Neural progenitor cell (in vitro differentiated cells): ENCODE measurements at regions not wholly inside any gene's neighbourhood (a gene's known extent, or its start where the extent isn't known, plus 50 kb on each side); places are given as distances from the start of the nearest gene placed in this dataset.

Source experiments
- EZH2 ChIP-seq: fragments of 200-600 bp; sonication (generic); IDR thresholded peaks from 2 replicates; pipeline ENCODE4 v1.6.1; 2017; ENCODE audit warnings: antibody characterized with exemption, mild to moderate bottlenecking, moderate library complexity
- EZH2phosphoT487 ChIP-seq: fragments of 200-600 bp; sonication (generic); IDR thresholded peaks from 2 replicates; pipeline ENCODE4 v1.6.1; 2017; ENCODE audit warnings: antibody characterized with exemption
- TF ChIP-seq, protein P1 (sequence below): fragments of 200-600 bp; sonication (generic); IDR thresholded peaks from 2 replicates; pipeline ENCODE4 v1.5.1; 2017; ENCODE audit warnings: antibody characterized with exemption, mild to moderate bottlenecking

- TF ChIP-seq, protein P1, sequence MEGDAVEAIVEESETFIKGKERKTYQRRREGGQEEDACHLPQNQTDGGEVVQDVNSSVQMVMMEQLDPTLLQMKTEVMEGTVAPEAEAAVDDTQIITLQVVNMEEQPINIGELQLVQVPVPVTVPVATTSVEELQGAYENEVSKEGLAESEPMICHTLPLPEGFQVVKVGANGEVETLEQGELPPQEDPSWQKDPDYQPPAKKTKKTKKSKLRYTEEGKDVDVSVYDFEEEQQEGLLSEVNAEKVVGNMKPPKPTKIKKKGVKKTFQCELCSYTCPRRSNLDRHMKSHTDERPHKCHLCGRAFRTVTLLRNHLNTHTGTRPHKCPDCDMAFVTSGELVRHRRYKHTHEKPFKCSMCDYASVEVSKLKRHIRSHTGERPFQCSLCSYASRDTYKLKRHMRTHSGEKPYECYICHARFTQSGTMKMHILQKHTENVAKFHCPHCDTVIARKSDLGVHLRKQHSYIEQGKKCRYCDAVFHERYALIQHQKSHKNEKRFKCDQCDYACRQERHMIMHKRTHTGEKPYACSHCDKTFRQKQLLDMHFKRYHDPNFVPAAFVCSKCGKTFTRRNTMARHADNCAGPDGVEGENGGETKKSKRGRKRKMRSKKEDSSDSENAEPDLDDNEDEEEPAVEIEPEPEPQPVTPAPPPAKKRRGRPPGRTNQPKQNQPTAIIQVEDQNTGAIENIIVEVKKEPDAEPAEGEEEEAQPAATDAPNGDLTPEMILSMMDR = no peak
- TF ChIP-seq EZH2 (no peak), EZH2phosphoT487 (no peak)
Measured at GRCh38 chr1:221638595-221638994, 103.3 kb downstream of the DUSP10 start.
